ENCODE measurements at regions not wholly inside any gene's neighbourhood (a gene's known extent, or its start where the extent isn't known, plus 50 kb on each side); places are given as distances from the start of the nearest gene placed in this dataset.

DNA sequence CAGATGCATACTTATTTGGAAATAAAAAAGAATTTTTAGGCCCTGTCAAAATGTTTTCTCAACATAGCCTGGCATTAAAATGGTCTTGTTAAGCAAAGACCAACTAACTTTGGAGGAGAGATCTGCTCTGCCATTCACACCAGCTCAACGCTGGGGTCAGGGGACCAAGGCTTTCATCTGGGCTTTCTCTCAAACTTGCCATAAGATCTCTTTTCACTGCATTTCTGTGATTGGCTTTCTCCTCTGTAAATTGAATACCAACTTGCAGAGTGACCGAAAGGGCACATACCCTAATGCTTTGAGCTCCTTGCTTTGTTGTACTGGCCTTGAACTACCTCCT, 71.2 kb downstream of the MYCN start (continued):
- TF ChIP-seq RNF2 (IDR thresholded peaks at IDR 0.05; ENCODE audit: borderline replicate concordance, low read depth, low read length, missing control alignments, poor library complexity, severe bottlenecking) = no peak

Data from H1 (cell line).